Amniotic epithelial cell (primary cell): ENCODE measurements at regions not wholly inside any gene's neighbourhood (a gene's known extent, or its start where the extent isn't known, plus 50 kb on each side); places are given as distances from the start of the nearest gene placed in this dataset.

Source experiments
- DNase-seq: peaks from one replicate; pipeline ENCODE4 v3.0.0-alpha.2; 2010; ENCODE audit warnings: low read depth

GRCh38 chr19:30171138-30171635 lies 201.0 kb upstream of the ZNF536 start:
- DNase-seq = no peak

GRCh38 chr19:30171795-30172612 lies 200.2 kb upstream of the ZNF536 start:
- DNase-seq = no peak

GRCh38 chr19:30172613-30173242 lies 199.5 kb upstream of the ZNF536 start:
- no peak for DNase-seq

- DNase-seq = no peak
These were observed 198.4 kb upstream of the ZNF536 start for GRCh38 chr19:30173593-30174356.

GRCh38 chr19:30174357-30174645 lies 197.9 kb upstream of the ZNF536 start:
- DNase-seq = no peak

GRCh38 chr19:30174791-30175190 lies 197.4 kb upstream of the ZNF536 start:
- no peak for DNase-seq

- DNase-seq = no peak
These were observed 196.2 kb upstream of the ZNF536 start for GRCh38 chr19:30175987-30176386.

- DNase-seq = no peak
These were observed 193.3 kb upstream of the ZNF536 start for GRCh38 chr19:30178721-30179402.

- no peak for DNase-seq
These were observed 191.5 kb upstream of the ZNF536 start for GRCh38 chr19:30180691-30181090.

GRCh38 chr19:30183807-30184490 lies 188.2 kb upstream of the ZNF536 start:
- DNase-seq = no peak

- DNase-seq = no peak
These were observed 170.1 kb upstream of the ZNF536 start for GRCh38 chr19:30202060-30202600.

GRCh38 chr19:30204721-30205120 lies 167.5 kb upstream of the ZNF536 start:
- DNase-seq = no peak

GRCh38 chr19:30206187-30206586 lies 166.0 kb upstream of the ZNF536 start:
- no peak for DNase-seq

- DNase-seq = no peak
These were observed 164.8 kb upstream of the ZNF536 start for GRCh38 chr19:30207357-30207756.

GRCh38 chr19:30208436-30209060 lies 163.6 kb upstream of the ZNF536 start:
- DNase-seq = no peak

GRCh38 chr19:30209617-30210600 lies 162.3 kb upstream of the ZNF536 start:
- DNase-seq = no peak

- DNase-seq = no peak
These were observed 159.6 kb upstream of the ZNF536 start for GRCh38 chr19:30212574-30212973.

- no peak for DNase-seq
These were observed 157.5 kb upstream of the ZNF536 start for GRCh38 chr19:30214651-30215051.

- no peak for DNase-seq
These were observed 156.9 kb upstream of the ZNF536 start for GRCh38 chr19:30215248-30215647.

GRCh38 chr19:30216453-30216852 lies 155.7 kb upstream of the ZNF536 start:
- DNase-seq = no peak
